T-helper 2 cell (primary cell): ENCODE measurements at regions not wholly inside any gene's neighbourhood (a gene's known extent, or its start where the extent isn't known, plus 50 kb on each side); places are given as distances from the start of the nearest gene placed in this dataset.
A peak's percentile ranks its signal among the peaks of the same experiment; 100 is the strongest.
"Not testable (repeated sequence)": the region's sequence is repeated elsewhere in the genome, so short reads cannot be mapped to it uniquely, and the experiment has no call there.

ENCODE experiments used
- DNase-seq, 5 experiments: peaks; one replicate each; pipeline versions ENCODE4 v3.0.0 to v3.0.0-alpha.2; 2012 to 2022

DNA sequence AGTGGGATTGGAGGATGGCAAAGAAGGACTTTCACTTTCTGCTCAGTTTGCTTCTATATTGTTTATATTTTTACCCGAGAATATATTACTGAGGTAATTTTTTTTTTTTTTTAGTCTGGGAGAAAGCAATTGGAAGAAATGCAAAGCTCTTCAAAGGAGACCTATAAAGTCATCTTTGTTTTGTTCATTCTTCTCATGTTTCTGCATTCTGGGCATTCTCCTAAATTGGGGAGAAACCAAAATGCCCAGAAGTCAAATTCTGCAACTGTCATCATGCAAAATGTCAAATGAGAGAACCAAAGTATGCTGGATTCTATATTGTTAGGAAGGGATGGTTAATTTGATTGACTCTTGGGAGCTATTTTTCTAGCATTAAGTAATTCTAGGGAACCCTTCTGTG, 168.3 kb upstream of the TSC22D2 start:
- no peak for DNase-seq

DNA sequence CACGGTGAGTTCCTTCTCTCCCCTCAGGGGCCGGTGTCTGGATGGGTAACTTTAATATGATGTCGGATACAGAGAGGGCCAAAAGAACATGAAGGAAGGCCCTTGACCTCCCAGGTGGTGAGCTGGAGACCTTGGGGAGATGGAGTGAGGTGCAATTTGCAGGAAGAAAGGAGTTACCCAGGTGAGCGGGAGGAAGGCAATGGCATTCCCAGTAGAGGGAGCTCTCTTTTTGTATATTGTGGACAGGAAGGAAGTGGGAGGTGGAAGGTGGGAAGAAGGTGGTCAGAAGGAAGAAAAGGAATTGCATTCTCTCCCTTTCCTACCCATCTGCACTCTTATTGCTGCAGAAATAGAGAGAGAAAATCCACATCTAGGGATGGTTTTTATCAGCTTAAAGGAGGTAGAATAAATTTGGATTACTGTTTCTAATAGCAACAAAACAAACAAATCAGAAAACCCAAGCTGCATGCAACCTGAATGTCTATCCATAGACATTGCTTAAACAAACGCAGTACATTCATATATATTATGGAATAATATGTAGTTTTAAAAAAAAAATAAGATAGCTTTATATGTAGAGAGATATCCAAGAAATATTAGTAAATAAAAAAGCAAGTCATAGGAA, 169.0 kb upstream of the TSC22D2 start:
- DNase-seq: no peak

DNA sequence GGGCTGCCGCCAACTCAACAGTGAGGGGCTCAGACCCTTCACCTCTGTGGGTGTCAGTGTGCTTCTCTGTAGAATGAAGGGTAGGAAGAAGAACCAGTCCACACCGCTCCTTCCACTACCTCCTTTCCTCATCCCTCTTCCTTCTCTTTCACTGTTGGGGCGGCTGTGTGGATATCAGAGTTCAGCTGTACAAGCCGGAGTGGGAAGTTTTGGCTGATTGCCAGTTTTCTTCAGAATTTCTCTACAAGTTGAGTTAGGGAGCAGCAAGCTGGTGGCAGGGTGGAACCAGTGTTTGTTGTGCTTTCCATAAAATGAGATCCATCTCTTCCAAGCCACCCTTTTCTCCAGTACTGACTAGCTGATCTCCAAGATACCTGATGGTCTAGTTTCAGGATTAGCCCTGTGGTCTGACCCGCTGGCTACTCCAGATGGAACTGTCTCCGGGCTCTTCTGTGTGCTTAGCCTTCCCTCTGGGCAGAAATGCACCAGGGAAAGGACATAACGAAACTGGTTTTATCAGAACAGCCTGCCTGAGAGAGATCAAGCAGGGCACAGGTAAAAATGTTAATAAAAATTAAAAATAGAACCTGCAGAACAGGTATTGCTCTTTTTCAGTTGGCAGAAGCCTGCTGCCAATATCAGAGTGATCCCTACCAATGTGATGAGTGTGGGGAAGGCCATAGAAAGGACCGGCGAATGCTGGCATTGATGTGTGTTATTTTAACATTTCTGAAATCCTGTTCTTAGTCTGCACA, 169.9 kb upstream of the TSC22D2 start:
- no peak for DNase-seq

DNA sequence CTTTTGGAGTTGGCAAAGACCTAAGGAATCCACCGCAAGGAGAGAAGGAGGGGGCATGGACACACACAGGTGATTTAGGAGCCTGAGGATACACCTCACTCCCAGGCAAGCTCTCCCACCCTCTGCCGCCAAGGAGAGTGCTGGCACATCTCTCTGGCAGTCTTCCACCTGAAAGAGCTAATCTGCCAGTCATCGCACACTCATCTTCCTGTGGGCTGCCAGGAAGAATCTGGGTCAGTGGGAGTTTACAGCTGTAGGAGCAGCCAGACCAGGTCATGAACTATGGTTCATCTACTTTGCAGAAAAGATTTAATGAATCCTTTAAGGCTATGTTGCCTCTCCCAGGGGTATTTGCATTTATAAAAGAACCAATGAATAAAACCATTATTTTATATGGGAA, 170.6 kb upstream of the TSC22D2 start:
- DNase-seq: no peak

DNA sequence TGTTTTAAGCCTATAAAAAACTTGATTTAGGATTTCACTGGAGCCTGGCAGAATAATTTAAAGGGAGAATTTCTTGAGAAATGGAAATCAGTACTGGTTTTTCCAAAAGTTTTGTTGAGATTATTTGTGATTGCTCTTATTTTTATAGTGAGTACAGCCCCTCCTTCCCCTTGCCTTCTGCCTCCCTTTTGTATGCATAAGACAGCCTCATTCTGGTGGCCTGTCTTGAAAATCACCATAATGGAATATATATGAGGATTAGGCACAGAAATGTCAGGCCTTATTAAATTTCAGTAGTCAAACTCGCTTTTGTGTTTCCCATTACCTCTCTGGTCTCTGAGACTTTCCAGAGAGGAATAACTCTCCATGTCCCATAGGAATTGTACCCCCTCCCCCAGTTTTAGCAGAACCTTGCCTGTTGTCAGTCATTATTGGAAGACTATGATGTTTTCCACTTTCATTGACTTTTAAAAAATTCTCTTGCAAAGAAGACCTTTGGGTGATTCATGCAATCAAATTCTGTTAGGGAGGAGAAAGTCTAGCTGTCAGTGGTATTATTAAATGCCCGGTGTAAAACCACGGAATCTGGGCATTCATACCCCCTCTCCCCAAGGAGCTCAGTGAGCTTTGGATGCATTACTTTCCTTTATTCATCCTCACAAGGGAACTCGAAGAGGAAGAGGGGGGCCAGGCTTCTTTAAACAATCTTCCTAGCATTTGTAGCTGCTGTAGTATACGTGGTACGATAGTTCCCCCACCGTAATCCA, 171.6 kb upstream of the TSC22D2 start:
- no peak for DNase-seq

DNA sequence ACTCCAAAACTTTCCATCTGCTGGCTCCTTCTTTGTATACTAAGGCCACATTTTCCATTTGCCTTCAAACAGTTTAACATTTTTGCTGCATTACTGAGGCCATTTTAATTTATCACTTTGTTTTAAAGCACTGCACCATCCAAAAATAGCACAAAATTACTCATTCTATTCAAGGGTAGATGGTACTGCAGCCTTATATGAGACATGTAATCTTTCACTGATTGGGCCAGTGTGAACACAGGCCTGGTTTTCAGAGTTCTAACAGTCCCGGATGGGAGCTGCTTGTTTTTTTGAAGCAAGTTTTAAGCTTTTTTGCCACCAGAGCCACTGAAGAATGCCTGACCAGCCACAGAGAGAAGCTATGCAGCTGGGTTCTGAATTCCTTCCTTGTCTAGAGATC, 172.3 kb upstream of the TSC22D2 start:
- DNase-seq: no peak

DNA sequence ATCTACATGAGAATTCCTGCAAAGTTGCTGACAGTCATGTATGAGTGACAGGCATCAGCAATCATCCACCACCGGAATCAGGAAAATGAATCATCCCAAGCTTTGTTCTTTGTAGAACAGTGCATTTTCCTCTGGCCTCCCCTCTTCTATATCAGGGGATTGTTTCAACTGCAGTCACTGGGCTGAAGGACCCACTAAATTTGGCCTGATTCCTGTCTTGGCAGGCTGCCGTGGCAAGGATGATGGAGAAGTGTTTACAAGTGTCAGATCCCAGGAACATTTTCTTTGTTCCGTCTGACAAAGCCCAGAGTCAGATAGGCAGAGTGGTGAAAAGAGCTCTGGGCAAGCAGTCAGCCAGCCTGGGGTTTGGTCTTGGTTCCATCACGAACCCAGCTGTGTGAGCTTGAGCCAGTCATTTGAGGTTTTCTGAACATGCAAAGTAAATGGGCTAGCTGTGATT, 175.1 kb upstream of the TSC22D2 start:
- DNase-seq: no peak

DNA sequence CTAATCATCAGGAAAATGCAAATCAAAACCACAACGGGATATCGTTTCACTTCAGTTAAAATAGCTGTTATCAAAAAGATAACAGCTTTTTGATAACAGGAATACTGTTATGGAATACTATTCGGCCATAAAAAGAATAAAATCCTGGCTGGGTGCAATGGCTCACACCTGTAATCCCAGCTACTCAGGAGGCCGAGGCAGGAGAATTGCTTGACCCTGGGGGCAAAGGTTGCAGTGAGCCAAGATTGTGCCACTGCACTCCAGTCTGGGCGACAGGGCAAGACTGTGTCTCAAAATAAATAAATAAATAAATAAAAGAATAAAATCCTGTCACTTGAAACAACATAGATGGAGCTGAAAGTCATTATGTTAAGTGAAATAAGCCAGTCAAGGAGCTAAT, 178.1 kb upstream of the TSC22D2 start:
- no peak for DNase-seq

DNA sequence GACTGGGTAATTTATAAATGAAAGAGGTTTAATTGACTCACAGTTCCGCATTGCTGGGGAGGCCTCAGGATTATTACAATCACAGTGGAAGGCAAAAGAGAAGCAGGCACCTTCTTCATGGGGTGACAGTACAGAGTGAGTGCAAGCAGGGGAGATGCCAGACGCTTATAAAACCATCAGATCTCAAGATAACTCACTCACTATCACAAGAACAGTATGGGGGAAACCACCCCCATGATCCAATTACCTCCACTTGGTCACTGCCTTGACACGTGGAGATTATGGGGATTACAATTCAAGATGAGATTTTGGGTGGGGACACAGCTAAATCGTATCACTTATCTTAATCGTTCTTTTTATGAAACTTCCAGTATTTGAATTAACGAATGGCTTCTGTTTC, 179.5 kb upstream of the TSC22D2 start:
- not testable (repeated sequence) for DNase-seq

DNA sequence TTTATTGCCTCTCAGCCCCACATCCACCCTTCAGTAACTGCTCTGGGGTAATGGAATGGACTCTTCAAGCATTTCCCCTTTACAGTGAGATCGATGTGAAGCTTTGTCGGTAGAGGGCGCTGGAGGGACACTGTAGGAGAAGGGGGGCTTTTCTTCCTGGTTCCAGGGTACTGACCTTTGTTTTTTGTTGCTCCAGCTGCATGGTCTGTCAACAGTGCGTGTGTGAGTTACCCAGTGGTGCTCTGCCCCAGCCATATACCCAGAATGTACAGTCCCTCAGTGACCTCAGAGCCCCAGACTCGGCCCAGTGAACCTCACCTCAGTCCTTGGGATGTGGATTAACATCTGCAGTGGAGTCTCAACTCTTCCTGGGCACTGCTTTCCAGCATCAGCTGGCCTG, 180.3 kb upstream of the TSC22D2 start:
- peak in 1 of 5 experiments; percentile 26 for DNase-seq

DNA sequence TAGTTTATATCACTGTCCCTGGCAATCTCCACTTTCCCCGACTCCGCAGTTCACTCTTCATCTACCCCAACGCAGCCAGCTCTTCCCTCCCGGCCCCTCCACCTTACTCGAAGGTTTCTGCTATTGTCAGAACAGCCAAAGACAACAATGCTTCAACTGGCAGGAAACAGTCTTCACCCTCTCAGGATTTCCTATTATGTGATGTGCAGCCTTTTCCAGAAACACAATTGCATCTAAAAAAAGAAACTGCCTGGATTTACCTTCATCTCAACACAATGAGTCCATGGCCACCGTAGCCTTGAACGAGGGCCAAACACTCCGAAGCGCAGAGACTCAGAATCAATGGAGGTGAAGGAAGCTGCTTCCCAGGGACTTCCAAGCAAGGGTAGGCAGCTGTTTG, 182.1 kb upstream of the TSC22D2 start:
- DNase-seq: no peak

DNA sequence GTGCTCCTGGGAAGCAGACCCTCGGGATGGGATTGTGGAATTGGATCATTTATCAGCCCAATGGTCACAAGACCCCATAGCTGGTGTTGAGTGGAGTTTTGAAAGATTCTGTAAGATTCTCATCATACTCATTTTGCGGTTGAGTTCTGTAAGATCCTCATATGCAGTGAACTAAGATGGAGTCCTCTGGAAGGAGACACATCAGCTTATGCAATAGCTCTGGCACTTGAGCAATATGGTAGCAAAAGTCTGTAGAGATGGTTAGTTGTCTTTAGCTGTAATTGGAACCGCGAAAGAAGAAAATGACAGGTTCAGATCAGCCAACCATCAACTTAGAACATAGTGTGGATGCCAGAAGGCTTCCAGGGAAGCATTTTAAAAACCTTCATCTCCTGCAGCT, 184.5 kb upstream of the TSC22D2 start:
- no peak for DNase-seq

DNA sequence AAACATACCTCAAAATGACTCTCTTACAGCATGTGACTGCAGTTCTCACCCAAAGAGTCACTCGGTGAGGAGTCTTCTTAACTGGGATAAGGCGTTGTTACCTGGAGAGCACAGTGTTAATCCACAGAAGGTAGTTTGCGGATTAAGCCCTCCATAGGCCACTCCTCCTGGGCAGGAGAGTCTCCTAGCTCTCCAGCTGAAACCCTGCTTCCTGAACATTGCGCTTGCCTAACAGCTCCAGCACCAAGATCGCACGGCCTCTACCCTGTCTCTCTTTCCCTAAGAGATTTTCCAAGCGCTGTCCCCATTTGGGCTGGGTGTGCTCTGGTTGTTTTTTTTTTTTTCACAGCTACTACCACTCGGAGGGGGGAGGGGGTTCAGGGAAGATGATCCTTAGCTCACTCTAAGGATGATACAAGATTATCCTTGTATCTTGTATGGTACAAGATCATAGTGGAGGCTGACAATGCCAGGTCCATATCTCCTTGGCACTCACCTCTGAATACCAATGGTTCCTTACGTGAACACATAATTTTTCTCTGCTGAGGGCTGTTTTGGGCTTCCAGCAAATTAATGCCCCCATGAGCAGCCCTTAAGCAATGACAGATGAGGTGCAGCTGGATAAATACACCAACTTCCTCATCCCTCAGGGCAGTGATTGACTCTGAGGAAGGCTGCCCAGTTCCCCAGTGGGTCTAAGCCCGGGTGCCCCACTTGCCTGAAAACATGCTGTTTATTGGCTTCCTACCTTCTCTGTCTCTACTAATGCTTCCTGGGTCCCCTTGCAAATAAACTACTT, 185.2 kb upstream of the TSC22D2 start:
- no peak for DNase-seq

DNA sequence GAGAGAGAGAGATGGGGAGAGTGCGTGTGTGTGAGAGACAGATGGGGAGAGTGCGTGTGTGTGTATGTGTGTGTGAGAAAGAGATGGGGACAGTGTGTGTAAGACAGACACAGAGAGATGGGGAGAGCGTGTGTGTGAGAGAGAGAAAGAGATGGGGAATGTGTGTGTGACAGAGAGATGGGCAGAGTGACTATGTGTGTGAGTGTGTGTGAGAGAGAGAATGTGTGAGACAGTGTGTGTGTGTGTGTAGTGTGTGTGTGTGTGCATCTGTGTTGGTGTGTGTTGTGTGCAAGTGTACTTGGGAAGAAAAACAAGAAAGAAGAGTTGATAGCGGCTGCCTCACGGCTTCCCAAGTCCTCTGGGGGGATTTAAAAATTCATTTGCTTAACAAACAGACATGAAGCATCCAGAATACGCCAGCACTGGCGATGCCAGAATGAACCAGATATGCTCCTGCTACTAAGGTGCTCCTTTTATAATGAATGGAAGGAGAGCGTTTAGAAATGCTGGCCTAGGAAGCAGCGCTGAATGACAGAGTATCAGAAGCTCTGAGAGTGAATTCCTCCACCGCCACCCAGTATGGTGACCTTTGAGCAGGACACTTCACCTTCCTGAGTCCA, 186.1 kb upstream of the TSC22D2 start:
- no peak for DNase-seq

DNA sequence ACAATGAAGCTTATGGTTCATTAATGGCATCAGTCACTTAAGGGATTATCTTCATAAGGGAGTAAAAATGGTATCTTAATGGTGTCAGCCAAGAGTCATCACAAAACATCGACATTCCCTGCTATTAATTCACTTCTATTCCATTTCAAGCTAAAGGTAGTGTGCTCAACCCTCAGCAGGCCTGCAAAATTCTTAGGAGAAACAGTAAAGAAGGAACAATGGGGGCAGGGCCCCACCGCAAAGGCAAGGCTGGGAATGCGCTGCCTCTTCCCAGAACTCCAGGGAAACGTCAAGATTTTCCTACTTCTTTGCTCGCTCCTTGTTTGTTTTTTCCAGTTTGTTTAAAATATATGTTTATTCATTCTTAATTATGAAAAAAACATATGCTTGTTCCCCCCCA, 187.3 kb upstream of the TSC22D2 start:
- DNase-seq: no peak

DNA sequence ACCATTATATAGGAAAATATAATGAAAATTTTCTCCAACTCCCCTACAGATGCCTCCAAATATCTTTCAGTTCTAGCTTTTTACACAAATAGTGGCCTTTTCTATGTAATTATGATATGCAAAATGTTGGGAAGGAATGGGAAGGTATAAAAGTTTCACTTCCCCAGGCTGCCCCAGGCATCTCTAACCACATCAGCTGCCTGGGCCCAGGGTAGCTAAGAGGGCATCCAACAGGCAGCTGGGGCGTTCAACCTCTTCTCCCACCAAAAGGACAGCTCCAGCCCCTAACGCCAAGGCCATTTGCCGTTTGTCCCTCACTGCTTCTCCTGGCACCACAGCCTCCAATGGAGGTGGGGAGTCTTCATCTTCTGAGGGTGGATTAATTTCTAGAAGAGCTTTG, 188.1 kb upstream of the TSC22D2 start:
- DNase-seq: no peak

DNA sequence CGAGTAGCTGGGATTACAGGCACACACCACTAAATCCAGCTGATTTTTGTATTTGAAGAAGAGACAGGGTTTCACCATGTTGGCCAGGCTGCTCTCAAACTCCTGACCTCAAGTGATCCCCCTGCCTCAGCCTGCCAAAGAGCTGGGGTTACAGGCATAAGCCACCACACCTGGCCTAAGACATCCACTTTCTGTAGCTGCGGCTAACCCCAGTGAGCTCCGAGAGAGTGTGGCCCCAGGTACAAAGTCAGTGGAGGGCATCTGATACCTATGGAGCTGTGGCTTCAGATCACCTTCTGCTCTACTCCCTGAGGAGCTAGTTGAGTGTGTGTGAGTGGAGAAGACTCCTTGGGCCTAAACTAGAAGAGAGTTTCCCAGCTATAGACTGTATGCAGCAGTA, 189.3 kb upstream of the TSC22D2 start:
- DNase-seq: no peak

DNA sequence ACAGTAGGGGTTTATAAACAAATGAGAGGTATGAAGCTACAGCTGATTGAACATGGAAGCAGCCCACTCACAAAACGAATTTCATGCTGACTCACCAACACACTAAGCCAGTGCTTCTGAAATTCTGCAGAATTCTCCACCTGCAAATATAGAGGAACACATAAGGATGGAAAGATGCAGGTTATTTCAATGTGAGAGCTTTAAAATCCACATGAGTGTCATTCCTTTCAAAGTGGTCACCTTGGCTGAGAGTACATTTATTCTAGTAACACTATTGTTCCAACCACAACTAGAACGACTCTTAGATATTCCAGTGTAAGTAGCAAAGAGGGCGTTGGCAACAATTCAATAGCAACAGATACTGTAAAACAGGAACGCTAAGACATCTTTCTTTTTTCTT, 189.9 kb upstream of the TSC22D2 start:
- DNase-seq: no peak

DNA sequence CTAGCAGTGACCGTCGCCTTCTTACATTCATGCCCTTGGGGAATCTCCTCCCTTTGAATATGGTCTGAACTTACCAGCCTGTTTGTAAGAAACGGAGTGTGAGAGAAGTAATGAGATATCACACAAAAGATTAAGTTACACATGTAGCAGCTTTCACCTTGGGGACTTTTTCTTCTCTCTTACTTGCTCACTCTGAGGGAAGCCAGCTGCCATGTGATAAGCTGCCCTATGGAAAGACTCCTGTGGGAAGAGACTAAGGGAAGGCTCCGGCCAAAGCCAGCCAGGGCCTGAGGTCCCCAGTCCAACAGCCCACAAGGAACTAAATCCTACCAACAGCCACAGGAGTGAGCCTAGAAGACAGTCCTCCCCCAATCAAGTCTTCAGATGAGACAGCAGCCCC, 190.4 kb upstream of the TSC22D2 start:
- DNase-seq: no peak

DNA sequence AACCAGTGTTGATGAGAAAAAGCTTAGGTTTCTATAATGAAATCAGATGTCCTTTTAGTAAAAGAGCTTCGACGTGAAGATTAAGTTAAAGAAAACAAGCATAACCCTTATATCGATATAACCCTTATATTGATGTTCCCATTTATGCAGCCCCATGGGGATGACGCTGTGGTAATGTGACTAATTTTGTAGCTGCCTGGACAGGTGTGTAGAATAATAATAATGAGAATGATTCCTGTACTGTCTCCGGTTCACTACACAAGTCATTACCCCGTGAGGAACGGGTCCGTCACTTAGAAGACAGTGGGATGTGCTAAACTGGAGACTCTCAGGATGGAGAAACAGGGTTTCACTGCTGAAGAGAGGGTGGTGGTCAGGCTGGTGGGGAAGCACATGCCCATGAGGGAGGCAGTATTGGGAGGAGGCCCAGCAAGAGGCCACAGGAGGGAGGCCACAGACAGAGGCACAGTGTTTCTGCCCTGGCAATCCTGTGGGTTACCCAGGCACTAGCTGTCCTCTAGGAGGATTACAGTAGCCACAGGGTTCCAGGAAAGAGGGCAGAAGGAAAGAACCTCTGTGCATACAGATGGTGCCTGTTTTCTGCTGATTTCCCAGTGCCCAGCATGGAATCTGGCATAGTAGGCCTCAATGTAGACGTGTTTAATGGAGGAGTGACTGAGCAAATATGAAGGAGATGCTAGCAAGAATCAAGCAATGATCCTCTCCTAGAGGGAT, 191.1 kb upstream of the TSC22D2 start:
- DNase-seq: no peak

DNA sequence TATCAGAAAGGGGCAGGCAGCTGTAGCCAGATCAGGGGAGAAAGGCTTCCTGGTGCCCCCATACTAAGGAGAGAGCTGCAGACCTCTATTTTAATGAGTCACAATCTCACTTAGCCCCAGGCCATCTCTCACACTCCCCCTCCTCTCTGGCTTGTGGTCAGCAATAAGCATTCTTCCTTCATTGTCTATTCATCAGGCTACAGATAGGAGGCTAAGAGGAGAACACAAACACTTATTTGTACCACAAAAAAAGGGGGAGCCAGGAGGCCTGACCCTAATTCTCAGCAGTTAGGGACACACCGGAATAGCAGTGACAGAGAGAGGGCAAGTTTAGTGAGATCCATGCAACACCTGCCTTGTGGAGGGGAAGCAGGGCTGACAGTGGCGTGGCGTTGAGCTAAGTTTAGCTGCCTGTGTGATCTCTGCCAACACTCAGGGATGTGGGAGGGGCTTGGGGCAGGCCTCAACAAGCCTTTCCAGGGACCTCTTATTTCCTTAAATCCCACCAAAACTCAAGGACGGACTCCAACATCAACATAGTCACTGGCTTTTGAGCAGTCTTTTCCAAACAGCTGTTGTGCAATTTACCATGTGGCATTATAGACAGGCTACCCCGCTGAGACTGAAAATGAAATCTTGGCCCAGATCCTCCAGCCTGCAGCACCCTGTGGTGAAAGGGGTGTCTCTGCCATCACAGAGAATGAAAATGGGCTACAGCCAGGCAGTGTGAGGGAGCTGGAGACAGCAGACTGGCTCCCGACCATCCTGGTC, 191.9 kb upstream of the TSC22D2 start:
- no peak for DNase-seq
